Thymus (tissue), 11 donors: ENCODE measurements at regions not wholly inside any gene's neighbourhood (a gene's known extent, or its start where the extent isn't known, plus 50 kb on each side); places are given as distances from the start of the nearest gene placed in this dataset.
"Not testable (repeated sequence)": the region's sequence is repeated elsewhere in the genome, so short reads cannot be mapped to it uniquely, and the experiment has no call there.

Experiments used
- DNase-seq, 9 donors: peaks; one replicate each; pipeline ENCODE4 v3.0.0-alpha.2; 2013; ENCODE audit warnings: low spot score in 9 of 9, low read depth in 6 of 9, missing footprints in 1 of 9
- H3K27ac ChIP-seq, 2 donors: one replicate each; pipeline ENCODE4 v1.5.1; 2013; ENCODE audit warnings: control low read depth in 1 of 2, low read depth in 1 of 2, low read length in 1 of 2, mild to moderate bottlenecking in 1 of 2, moderate library complexity in 1 of 2
- H3K27me3 ChIP-seq, 2 donors: one replicate each; pipeline ENCODE4 v1.5.1; 2013; ENCODE audit warnings: low read length in 1 of 2; ENCODE audit not compliant: control insufficient read depth in 2 of 2, insufficient read depth in 1 of 2
- H3K36me3 ChIP-seq, 2 donors: one replicate each; pipeline ENCODE4 v1.5.1; 2013; ENCODE audit warnings: low read length in 1 of 2, mild to moderate bottlenecking in 1 of 2, moderate library complexity in 1 of 2; ENCODE audit not compliant: control insufficient read depth in 2 of 2, insufficient read depth in 2 of 2
- H3K4me1 ChIP-seq, 2 donors: one replicate each; pipeline ENCODE4 v1.5.1; 2013; ENCODE audit warnings: low read length in 2 of 2; ENCODE audit not compliant: control insufficient read depth in 2 of 2, insufficient read depth in 2 of 2
- H3K4me3 ChIP-seq, 2 donors: one replicate each; pipeline ENCODE4 v1.5.1; 2013; ENCODE audit warnings: low read length in 2 of 2, control low read depth in 1 of 2, mild to moderate bottlenecking in 1 of 2
- H3K9me3 ChIP-seq, 2 donors: one replicate each; pipeline ENCODE4 v1.5.1; 2013; ENCODE audit warnings: low read length in 1 of 2, mild to moderate bottlenecking in 1 of 2; ENCODE audit not compliant: control insufficient read depth in 2 of 2, insufficient read depth in 1 of 2
- WGBS: extraction: QIAGEN DNeasy Blood & Tissue Kit; methylation state at CpG from one replicate; pipeline ENCODE4 v1.1.7; 2013; 5-methylcytosine and 5-hydroxymethylcytosine counted together
- donor health status: healthy.

DNA sequence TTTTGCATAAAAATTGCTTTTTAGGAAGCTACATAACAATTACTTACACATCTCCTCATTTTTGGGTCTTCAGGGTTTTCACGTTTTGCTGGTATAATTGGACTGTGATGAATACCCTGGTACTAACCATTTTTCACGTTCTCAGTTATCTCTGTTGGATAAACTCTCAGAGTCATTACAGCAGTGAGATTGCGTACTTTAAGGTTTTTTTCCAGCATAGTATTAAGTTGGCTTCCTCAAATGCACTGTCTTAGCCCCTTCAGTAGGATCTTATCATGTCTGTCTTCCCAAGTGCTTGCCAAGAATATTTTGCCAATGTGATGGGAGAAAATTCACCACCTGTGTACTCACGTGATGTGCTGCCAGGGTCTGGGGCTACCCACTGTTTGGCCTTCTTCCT lies 342.5 kb downstream of the TEX29 start:
- WGBS = 91% methylated on average over 4 of the region's 4 CpGs
- H3K27me3 ChIP-seq = no peaks in the 10 kb centered on the region

DNA sequence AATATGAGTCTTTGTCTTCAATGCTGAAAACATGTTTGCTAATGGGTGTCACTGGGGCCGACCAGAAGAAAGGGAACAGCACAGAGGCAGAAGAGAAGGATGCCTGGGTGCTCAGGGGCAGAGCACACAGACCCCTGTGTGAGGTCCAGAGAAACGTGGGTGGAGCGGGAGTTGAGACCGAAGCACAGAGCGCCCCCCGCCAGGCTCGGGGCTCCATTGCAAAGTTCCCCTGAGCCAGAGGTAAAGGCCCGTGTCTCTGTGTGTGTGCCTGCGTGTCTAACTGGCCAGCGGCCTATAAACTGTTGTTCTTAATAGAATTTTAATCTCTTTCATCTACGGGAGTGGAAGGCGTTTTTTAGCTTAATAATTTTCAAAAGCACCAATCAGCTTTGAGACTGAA lies 343.1 kb downstream of the TEX29 start:
- H3K4me1 ChIP-seq = no peaks in the 10 kb centered on the region
- no peak overlapping the region for H3K27ac ChIP-seq
- no peak overlapping the region for H3K4me3 ChIP-seq
- no peaks in the 10 kb centered on the region for H3K27me3 ChIP-seq
- no peaks in the 10 kb centered on the region for H3K36me3 ChIP-seq
- no peaks in the 10 kb centered on the region for H3K9me3 ChIP-seq
- no peak for DNase-seq
- 92% methylated on average over 12 of the region's 12 CpGs for WGBS

More for the DNA sequence above, 342.5 kb downstream of the TEX29 start:
- H3K4me3 ChIP-seq = no peak overlapping the region
- H3K4me1 ChIP-seq = no peaks in the 10 kb centered on the region
- DNase-seq = no peak
- no peaks in the 10 kb centered on the region for H3K9me3 ChIP-seq
- no peaks in the 10 kb centered on the region for H3K36me3 ChIP-seq
- no peak overlapping the region for H3K27ac ChIP-seq

DNA sequence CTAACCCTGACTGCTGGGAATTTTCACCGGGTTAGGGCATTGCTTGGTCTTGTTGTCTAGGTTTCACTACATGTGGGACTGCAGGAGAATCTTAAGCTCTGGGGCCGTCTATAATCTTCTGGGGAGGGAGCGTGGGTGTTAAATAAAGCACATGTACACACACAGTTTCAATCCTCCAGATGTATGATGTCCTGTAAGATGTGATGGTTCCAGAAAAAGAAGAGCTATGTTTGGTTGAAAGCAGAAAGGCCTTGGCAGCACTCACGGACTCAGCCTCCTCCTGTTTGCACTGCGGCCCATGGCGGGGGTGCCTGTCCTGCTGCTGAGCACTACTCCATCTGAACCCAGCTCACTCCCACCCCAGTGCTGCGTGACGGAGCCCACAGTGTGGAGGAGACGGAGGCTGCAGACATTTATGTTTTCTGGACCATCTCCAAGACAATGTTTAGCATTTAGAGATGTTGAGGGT lies 343.5 kb downstream of the TEX29 start:
- DNase-seq = no peak
- WGBS = 93% methylated on average over 9 of the region's 9 CpGs
- no peaks in the 10 kb centered on the region for H3K27me3 ChIP-seq
- no peaks in the 10 kb centered on the region for H3K4me1 ChIP-seq
- no peaks in the 10 kb centered on the region for H3K36me3 ChIP-seq
- no peak overlapping the region for H3K4me3 ChIP-seq
- H3K27ac ChIP-seq = no peak overlapping the region
- no peaks in the 10 kb centered on the region for H3K9me3 ChIP-seq

DNA sequence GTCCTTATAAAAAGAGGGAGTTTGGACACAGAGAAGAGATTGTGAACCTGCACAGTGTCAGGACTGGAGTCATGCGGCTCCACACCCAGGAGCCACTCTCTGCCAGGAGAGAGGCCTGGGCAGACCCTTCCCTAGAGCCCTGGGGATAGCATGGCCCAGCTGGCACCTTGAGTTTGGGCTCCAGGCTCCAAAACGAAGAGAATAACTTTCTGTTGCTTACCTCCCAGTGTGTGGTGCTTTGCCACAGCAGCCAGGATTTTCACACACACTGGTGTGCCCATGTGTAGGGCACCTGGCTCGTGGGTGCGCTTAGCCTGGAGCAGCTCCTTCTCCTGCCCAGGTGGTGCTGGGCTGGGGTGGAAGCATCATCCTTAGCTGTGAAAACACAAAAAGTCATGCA lies 344.3 kb downstream of the TEX29 start:
- H3K27me3 ChIP-seq = no peaks in the 10 kb centered on the region
- no peak for DNase-seq
- no peak overlapping the region for H3K4me3 ChIP-seq
- H3K36me3 ChIP-seq = no peaks in the 10 kb centered on the region
- WGBS = 93% methylated on average over 4 of the region's 4 CpGs
- no peaks in the 10 kb centered on the region for H3K9me3 ChIP-seq
- no peak overlapping the region for H3K27ac ChIP-seq
- no peaks in the 10 kb centered on the region for H3K4me1 ChIP-seq

DNA sequence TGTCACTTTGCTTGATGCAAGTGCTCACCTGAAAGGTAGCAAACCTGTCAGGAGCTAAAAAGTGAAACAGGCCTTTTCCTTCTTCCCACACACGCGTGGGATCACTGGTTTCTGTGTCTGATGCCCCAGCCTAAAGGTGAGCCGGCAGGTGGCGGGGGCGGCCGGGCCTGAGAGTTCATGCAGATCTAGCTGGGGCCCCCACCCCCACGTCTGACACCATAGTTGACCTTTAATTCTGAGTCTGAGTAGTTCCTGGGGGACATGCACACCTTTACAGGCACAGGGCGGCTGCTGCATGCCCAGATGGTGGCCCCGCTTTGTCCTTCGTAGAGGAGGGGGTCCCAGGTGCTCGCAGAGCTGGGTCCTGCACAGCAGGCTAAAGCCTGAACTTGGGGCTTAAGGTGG lies 345.3 kb downstream of the TEX29 start:
- WGBS = 92% methylated on average over 11 of the region's 11 CpGs

DNA sequence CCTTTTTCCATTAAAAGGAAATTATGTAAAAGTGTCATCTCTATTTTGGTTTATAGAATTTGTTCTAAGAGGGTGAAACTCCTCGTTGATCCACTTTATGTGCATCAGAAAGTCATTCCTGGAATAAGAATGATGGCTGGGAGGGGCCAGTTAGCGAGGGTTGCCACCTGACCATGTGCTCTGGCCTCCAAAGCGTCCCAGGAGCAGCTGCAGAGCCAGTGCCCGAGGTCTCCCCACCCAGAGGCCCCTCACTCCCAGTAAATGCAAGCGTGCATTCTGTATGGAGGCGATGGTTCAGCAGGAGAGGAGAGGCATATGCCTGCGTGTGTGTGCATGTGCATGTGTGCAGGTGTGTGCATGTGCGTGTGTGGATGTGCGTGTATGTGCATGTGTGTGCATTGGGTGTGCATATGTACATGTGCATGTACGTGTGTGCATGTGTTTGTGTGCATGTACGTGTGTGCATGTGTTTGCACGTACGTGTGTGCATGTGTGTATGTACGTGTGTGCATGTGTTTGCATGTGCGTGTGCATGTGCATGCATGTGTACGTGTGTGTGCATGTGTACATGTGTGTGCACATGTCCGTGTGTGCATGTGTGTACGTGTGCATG lies 345.8 kb downstream of the TEX29 start:
- no peaks in the 10 kb centered on the region for H3K27me3 ChIP-seq
- WGBS = 92% methylated on average over 18 of the region's 18 CpGs
- no peaks in the 10 kb centered on the region for H3K4me1 ChIP-seq
- no peak overlapping the region for H3K4me3 ChIP-seq
- H3K9me3 ChIP-seq = no peaks in the 10 kb centered on the region
- no peaks in the 10 kb centered on the region for H3K36me3 ChIP-seq
- no peak overlapping the region for H3K27ac ChIP-seq
- no peak for DNase-seq

More for the DNA sequence above, 345.3 kb downstream of the TEX29 start:
- H3K4me3 ChIP-seq = no peak overlapping the region
- DNase-seq = no peak
- H3K9me3 ChIP-seq = no peaks in the 10 kb centered on the region
- no peaks in the 10 kb centered on the region for H3K27me3 ChIP-seq
- H3K27ac ChIP-seq = no peak overlapping the region
- H3K36me3 ChIP-seq = no peaks in the 10 kb centered on the region
- no peaks in the 10 kb centered on the region for H3K4me1 ChIP-seq

DNA sequence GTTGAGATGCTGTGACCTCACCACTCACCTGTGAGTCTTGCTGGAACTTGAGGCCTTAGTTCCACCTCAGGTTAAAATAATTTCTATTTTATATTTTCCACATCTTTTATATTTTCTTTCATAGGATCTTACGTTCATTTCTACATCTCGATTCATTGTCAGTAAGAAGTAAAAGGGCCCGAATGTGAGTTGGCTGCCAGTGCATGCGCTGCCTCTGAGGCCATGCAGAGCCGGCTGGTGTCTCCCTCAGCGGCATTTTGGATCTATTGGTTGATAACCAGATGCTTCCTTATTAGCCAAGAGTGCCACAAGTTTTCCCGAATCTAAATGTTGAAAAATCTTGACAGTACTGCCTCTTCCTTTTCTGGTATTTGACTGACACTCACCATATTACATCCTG lies 347.3 kb downstream of the TEX29 start:
- DNase-seq = no peak
- H3K4me1 ChIP-seq = no peaks in the 10 kb centered on the region
- H3K36me3 ChIP-seq = no peaks in the 10 kb centered on the region
- no peak overlapping the region for H3K27ac ChIP-seq
- H3K4me3 ChIP-seq = no peak overlapping the region
- H3K9me3 ChIP-seq = no peaks in the 10 kb centered on the region
- no peaks in the 10 kb centered on the region for H3K27me3 ChIP-seq
- WGBS = 95% methylated on average over 7 of the region's 7 CpGs

DNA sequence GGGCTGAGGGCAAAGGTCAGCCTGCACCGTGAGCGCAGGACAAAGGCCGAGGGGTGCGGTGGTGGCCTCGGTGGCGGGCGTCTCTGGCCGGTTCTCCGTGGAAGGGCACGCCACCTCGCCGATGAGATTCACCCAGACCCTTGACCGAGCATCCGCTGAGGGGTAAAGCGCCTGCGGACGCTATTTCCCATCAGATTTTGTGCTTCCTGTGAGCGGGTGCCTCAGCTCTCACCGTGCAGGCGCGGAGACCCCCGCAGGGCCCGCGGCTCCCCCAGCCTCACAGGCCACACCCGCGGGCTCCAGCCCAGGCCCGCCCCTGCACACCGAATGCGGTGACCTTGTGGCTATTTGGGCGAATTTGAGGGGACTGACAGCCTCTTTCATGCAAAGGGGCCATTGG lies 348.0 kb downstream of the TEX29 start:
- whole genome bisulfite sequencing = 97% methylated on average over 30 of the region's 30 CpGs
- H3K9me3 ChIP-seq = no peaks in the 10 kb centered on the region
- H3K36me3 ChIP-seq = no peaks in the 10 kb centered on the region
- no peak overlapping the region for H3K4me3 ChIP-seq
- no peak overlapping the region for H3K27ac ChIP-seq
- no peaks in the 10 kb centered on the region for H3K27me3 ChIP-seq
- no peaks in the 10 kb centered on the region for H3K4me1 ChIP-seq
- DNase-seq = no peak

DNA sequence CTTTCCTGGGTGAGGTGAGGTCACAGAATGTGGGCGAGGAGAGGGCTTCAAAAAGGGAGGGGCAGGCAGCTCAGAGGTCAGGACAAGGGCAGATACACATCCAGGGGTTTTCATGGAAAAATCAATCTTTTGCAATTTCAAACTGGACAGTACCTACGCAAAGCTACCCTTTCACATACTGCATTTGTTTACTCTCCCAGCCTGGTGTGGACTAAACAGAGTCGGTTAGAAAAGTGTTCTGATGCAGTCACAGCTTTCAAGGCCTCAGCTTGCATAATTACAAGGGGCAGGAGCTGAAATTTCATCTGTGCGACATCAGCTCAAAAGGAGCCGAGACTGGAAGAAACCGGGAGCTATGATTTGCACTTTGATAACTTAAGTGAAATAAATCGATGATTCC lies 351.8 kb downstream of the TEX29 start:
- not testable (repeated sequence) for H3K27ac ChIP-seq, H3K9me3 ChIP-seq, H3K36me3 ChIP-seq, H3K4me1 ChIP-seq, DNase-seq, H3K27me3 ChIP-seq, H3K4me3 ChIP-seq
- WGBS = 94% methylated on average over 4 of the region's 7 CpGs
